HCT116 (cell line): ENCODE measurements at regions not wholly inside any gene's neighbourhood (a gene's known extent, or its start where the extent isn't known, plus 50 kb on each side); places are given as distances from the start of the nearest gene placed in this dataset.

Experiments
- ATAC-seq: fragments of 200-7000 bp; cut with Tn5 transposase; 2 replicates; pipeline ENCODE4 v1.9.1; 2020; ENCODE audit warnings: mild to moderate bottlenecking, moderate library complexity
- BruUV-seq: library from RNA; stranded (reverse); fragments of 400-500 nt; replicated peaks from 2 replicates; lab custom pipeline; 2021; lab: Mats Ljungman, UMichigan
- CTCF ChIA-PET: fragments of 300-600 bp; sonication (Branson Sonifier 250); formaldehyde crosslinking; loops from one replicate; lab custom pipeline; 2021; ENCODE audit warnings: antibody characterized with exemption; lab: Charles Lee
- POLR2A ChIA-PET: fragments of 300-600, 350-600 bp; sonication (Branson Sonifier 250); formaldehyde crosslinking; loops from one replicate; lab custom pipeline; 2021; ENCODE audit warnings: antibody characterized with exemption; lab: Charles Lee
- RAD21 ChIA-PET, 2 experiments: fragments of 300-600 bp; sonication (Branson Sonifier 250); formaldehyde crosslinking; loops; one replicate each; lab custom pipeline; 2023; ENCODE audit warnings: low total read pairs in 2 of 2; ENCODE audit not compliant: uncharacterized antibody in 2 of 2, unreplicated experiment in 2 of 2, low non-redundant PET in 1 of 2; lab: Charles Lee
- DNase-seq: peaks from one replicate; pipeline ENCODE4 v3.0.0-alpha.2; 2010; ENCODE audit warnings: low read depth, low spot score
- H2AFZ ChIP-seq: fragments of 200-600 bp; shearing (Covaris generic), sonication (generic); 2 replicates; pipeline ENCODE4 v1.6.1; 2017; ENCODE audit warnings: low read depth, mixed run types, mixed read lengths, antibody characterized with exemption, low read length; ENCODE audit not compliant: poor library complexity, severe bottlenecking
- H3K27ac ChIP-seq: 2 replicates; pipeline ENCODE4 v1.5.1; 2012; ENCODE audit warnings: low read depth, low read length
- H3K27me3 ChIP-seq: fragments of 200-600 bp; sonication (generic); 2 replicates; pipeline ENCODE4 v1.6.1; 2016; ENCODE audit warnings: mixed run types, low read length, mixed read lengths; ENCODE audit not compliant: insufficient read depth
- H3K36me3 ChIP-seq, 2 experiments: fragments of 200-500 bp in 1 of 2; fragments of 200-600 bp in 1 of 2; sonication (Bioruptor generic) in 1 of 2; sonication (generic) in 1 of 2; 2 replicates each; pipeline versions ENCODE4 v1.5.1 to v1.6.1; 2014 to 2016; ENCODE audit warnings: low read length in 2 of 2, inconsistent platforms in 1 of 2, mixed read lengths in 1 of 2, mixed run types in 1 of 2; ENCODE audit not compliant: insufficient read depth in 2 of 2, control insufficient read depth in 1 of 2
- H3K4me1 ChIP-seq, 2 experiments: fragments of 200-600 bp in 1 of 2; sonication (generic) in 1 of 2; 2 replicates each; pipeline versions ENCODE4 v1.5.1 to v1.6.1; 2012 to 2017; ENCODE audit warnings: low read length in 2 of 2, inconsistent platforms in 1 of 2, mild to moderate bottlenecking in 1 of 2, mixed read lengths in 1 of 2, mixed run types in 1 of 2, moderate library complexity in 1 of 2; ENCODE audit not compliant: insufficient read depth in 2 of 2, control insufficient read depth in 1 of 2
- H3K4me2 ChIP-seq: fragments of 200-600 bp; sonication (generic); 2 replicates; pipeline ENCODE4 v1.6.1; 2017; ENCODE audit warnings: mixed run types, low read length, mixed read lengths
- H3K4me3 ChIP-seq, 2 experiments: fragments of 200-600 bp in 1 of 2; sonication (generic) in 1 of 2; replicated peaks in 1 of 2; 2 replicates each; pipeline ENCODE4 v1.5.1; 2011 to 2016; ENCODE audit warnings: low read length in 2 of 2, control low read depth in 1 of 2, low read depth in 1 of 2, mild to moderate bottlenecking in 1 of 2, mixed read lengths in 1 of 2, mixed run types in 1 of 2
- H3K79me2 ChIP-seq: fragments of 200-600 bp; sonication (generic); 2 replicates; pipeline ENCODE4 v1.6.1; 2017; ENCODE audit warnings: mild to moderate bottlenecking, mixed run types, low read length, moderate library complexity, mixed read lengths; ENCODE audit not compliant: insufficient read depth
- H3K9ac ChIP-seq: fragments of 200-600 bp; sonication (generic); 2 replicates; pipeline ENCODE4 v1.6.1; 2016; ENCODE audit warnings: low read length, mixed read lengths
- H3K9me2 ChIP-seq: fragments of 200-600 bp; sonication (generic), shearing (Covaris generic); 2 replicates; pipeline ENCODE4 v1.6.1; 2017; ENCODE audit warnings: mixed run types, mild to moderate bottlenecking, moderate library complexity; ENCODE audit not compliant: insufficient read depth
- H3K9me3 ChIP-seq, 2 experiments: fragments of 200-500 bp in 1 of 2; fragments of 200-600 bp in 1 of 2; sonication (Bioruptor generic) in 1 of 2; sonication (generic) in 1 of 2; 2 replicates each; pipeline ENCODE4 v1.6.1; 2014 to 2017; ENCODE audit warnings: low read length in 2 of 2, mixed read lengths in 2 of 2, inconsistent platforms in 1 of 2, low read depth in 1 of 2, mild to moderate bottlenecking in 1 of 2, mixed run types in 1 of 2, moderate library complexity in 1 of 2; ENCODE audit not compliant: control insufficient read depth in 1 of 2, insufficient read depth in 1 of 2
- H4K20me1 ChIP-seq: fragments of 200-600 bp; sonication (generic), shearing (Covaris generic); 2 replicates; pipeline ENCODE4 v1.6.1; 2017; ENCODE audit warnings: mixed run types, mild to moderate bottlenecking, moderate library complexity; ENCODE audit not compliant: insufficient read depth
- CBX3 ChIP-seq: IDR thresholded peaks from 2 replicates; pipeline ENCODE4 v1.6.1; 2012; ENCODE audit warnings: low read depth
- CEBPB ChIP-seq: IDR thresholded peaks from 2 replicates; pipeline ENCODE4 v1.6.1; 2012; ENCODE audit warnings: low read depth
- EGR1 ChIP-seq: IDR thresholded peaks from 2 replicates; pipeline ENCODE4 v1.6.1; 2012; ENCODE audit warnings: low read depth
- ELF1 ChIP-seq: IDR thresholded peaks from 2 replicates; pipeline ENCODE4 v1.6.1; 2012; ENCODE audit warnings: low read depth, borderline replicate concordance
- FOSL1 ChIP-seq: IDR thresholded peaks from 2 replicates; pipeline ENCODE4 v1.6.1; 2012; ENCODE audit warnings: low read depth
- POLR2AphosphoS5 ChIP-seq: IDR thresholded peaks from 2 replicates; pipeline ENCODE4 v1.6.1; 2011; ENCODE audit warnings: mild to moderate bottlenecking, low read depth, low read length, moderate library complexity
- RAD21 ChIP-seq: IDR thresholded peaks from 2 replicates; pipeline ENCODE4 v1.6.1; 2012; ENCODE audit warnings: low read depth, mild to moderate bottlenecking
- SIN3A ChIP-seq: IDR thresholded peaks from 2 replicates; pipeline ENCODE4 v1.6.1; 2012; ENCODE audit warnings: low read depth
- SP1 ChIP-seq: IDR thresholded peaks from 2 replicates; pipeline ENCODE4 v1.6.1; 2012; ENCODE audit warnings: low read depth
- SRF ChIP-seq: IDR thresholded peaks from 2 replicates; pipeline ENCODE4 v1.6.1; 2012; ENCODE audit warnings: low read depth
- ZFX ChIP-seq: fragments of 450-650 bp; IDR thresholded peaks from 2 replicates; pipeline ENCODE4 v1.6.1; 2017
- ZNF274 ChIP-seq: fragments of 200-500 bp; sonication (Bioruptor generic); IDR thresholded peaks from 2 replicates; pipeline ENCODE4 v1.6.1; 2014; ENCODE audit warnings: mild to moderate bottlenecking, low read depth, low read length, inconsistent platforms
- intact Hi-C: fragments of 100-400 bp; cut with micrococcal nuclease; formaldehyde crosslinking; loops from 2 replicates; pipeline ENCODE4 v1.10.0; 2022
- TF ChIP-seq, protein P1 (sequence below): IDR thresholded peaks from 2 replicates; pipeline ENCODE4 v1.6.1; 2012
- TF ChIP-seq, protein P2 (sequence below): IDR thresholded peaks from 2 replicates; pipeline ENCODE4 v1.6.1; 2011; ENCODE audit warnings: mild to moderate bottlenecking, low read length, moderate library complexity; ENCODE audit not compliant: insufficient replicate concordance; ENCODE audit errors: extremely low read depth
- TF ChIP-seq, protein P3 (sequence below): IDR thresholded peaks from 2 replicates; pipeline ENCODE4 v1.6.1; 2012; ENCODE audit warnings: low read depth

DNA sequence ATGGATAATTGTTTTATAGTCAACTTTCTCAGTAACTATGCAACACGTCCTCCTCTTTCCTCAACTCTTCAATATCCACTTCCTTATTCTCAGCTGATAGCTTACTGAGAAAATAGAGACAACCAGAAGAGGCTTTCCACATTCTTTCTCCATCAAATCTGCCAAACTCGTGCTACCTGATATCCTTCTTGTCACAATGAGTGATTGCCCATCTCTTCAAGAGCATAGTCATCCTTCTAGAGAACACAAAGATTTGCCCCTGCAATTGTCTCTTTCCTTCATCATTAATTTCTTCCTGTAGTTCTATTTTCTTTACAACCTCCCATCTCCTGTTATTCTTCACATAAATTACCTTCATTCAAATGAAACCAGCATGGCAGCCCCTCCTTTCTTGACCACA, 75.9 kb upstream of the RGS17 start:
- DNase-seq: no peak
- no peaks in the 10 kb centered on the region for H3K36me3 ChIP-seq
- H2AFZ ChIP-seq: no peak overlapping the region
- no peak overlapping the region for H3K27ac ChIP-seq
- CTCF ChIA-PET: no interaction called here
- no peaks in the 10 kb centered on the region for H3K79me2 ChIP-seq
- H3K4me2 ChIP-seq: no peak overlapping the region
- intact Hi-C loops: no loop called here
- H3K4me3 ChIP-seq: no peak overlapping the region
- no peaks in the 10 kb centered on the region for H4K20me1 ChIP-seq
- BruUV-seq: no TSS peak
- H3K9ac ChIP-seq: no peak overlapping the region
- no peaks in the 10 kb centered on the region for H3K4me1 ChIP-seq
- TF ChIP-seq ZFX (no peak), FOSL1 (no peak), CEBPB (no peak), ZNF274 (no peak)
- H3K9me3 ChIP-seq: no peaks in the 10 kb centered on the region
- H3K27me3 ChIP-seq: no peaks in the 10 kb centered on the region
- no peak for ATAC-seq
- RAD21 ChIA-PET: no interaction called here
- POLR2A ChIA-PET: no interaction called here
- no peaks in the 10 kb centered on the region for H3K9me2 ChIP-seq

DNA sequence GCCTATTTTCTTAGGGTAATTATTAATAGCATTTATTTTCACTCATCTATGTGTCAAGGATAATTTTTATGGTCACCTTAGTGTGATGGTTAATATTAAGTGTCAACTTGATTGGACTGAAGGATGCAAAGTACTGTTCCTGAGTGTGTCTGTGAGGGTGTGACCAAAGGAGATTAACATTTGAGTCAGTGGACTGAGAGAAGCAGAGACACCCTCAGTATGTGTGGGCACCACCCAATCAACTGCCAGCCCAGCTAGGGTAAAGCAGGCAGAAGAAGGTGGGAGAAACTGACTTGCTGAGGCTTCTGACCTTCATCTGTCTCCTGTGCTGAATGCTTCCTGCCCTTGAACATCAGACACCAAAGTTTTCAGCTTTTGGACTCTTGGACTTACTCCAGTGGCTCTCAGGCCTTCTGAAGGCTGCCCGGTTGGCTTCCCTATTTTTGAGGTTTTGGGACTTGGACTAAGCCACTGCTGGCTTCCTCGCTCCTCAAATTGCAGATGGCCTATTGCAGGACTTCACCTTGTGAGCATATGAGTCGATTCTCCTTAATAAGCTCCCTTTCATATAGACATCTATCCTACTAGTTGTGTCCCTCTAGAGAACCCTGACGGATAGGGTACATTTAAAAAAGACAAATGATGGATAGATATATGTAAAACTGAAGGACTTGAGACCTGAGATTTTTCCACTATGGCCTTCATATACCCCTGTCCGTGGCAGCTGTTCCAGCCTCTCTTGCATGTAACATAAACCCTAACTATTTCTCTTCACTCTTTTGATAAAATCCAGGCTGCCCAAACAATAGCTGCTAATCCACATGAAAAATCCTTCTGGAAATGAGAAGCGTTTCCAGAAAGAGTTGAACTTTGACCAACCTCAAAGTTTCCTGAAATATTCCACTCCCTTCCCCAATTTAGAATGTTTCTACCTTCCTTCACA, 62.1 kb upstream of the RGS17 start:
- Histone ChIP-seq H3K27ac (no peak overlapping the region), H3K9me3 (no peaks in the 10 kb centered on the region), H3K27me3 (no peaks in the 10 kb centered on the region), H3K36me3 (no peaks in the 10 kb centered on the region), H3K4me3 (no peak overlapping the region), H3K9ac (no peak overlapping the region), H3K4me1 (no peaks in the 10 kb centered on the region), H4K20me1 (no peaks in the 10 kb centered on the region), H3K79me2 (no peaks in the 10 kb centered on the region), H3K4me2 (no peak overlapping the region), H3K9me2 (no peaks in the 10 kb centered on the region), H2AFZ (no peak overlapping the region)
- no TSS peak for BruUV-seq
- ChIA-PET POLR2A (no interaction called here), RAD21 (no interaction called here), CTCF (no interaction called here)
- intact Hi-C loops: no loop called here
- ATAC-seq (no peak), DNase-seq (no peak)
- TF ChIP-seq SRF: no peak
- no peak for TF ChIP-seq SIN3A
- TF ChIP-seq, protein P1, sequence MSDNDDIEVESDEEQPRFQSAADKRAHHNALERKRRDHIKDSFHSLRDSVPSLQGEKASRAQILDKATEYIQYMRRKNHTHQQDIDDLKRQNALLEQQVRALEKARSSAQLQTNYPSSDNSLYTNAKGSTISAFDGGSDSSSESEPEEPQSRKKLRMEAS: no peak
- TF ChIP-seq, protein P2, sequence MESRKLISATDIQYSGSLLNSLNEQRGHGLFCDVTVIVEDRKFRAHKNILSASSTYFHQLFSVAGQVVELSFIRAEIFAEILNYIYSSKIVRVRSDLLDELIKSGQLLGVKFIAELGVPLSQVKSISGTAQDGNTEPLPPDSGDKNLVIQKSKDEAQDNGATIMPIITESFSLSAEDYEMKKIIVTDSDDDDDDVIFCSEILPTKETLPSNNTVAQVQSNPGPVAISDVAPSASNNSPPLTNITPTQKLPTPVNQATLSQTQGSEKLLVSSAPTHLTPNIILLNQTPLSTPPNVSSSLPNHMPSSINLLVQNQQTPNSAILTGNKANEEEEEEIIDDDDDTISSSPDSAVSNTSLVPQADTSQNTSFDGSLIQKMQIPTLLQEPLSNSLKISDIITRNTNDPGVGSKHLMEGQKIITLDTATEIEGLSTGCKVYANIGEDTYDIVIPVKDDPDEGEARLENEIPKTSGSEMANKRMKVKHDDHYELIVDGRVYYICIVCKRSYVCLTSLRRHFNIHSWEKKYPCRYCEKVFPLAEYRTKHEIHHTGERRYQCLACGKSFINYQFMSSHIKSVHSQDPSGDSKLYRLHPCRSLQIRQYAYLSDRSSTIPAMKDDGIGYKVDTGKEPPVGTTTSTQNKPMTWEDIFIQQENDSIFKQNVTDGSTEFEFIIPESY: no peak
- no peak for TF ChIP-seq POLR2AphosphoS5
- TF ChIP-seq ZFX: no peak
- TF ChIP-seq, protein P3, sequence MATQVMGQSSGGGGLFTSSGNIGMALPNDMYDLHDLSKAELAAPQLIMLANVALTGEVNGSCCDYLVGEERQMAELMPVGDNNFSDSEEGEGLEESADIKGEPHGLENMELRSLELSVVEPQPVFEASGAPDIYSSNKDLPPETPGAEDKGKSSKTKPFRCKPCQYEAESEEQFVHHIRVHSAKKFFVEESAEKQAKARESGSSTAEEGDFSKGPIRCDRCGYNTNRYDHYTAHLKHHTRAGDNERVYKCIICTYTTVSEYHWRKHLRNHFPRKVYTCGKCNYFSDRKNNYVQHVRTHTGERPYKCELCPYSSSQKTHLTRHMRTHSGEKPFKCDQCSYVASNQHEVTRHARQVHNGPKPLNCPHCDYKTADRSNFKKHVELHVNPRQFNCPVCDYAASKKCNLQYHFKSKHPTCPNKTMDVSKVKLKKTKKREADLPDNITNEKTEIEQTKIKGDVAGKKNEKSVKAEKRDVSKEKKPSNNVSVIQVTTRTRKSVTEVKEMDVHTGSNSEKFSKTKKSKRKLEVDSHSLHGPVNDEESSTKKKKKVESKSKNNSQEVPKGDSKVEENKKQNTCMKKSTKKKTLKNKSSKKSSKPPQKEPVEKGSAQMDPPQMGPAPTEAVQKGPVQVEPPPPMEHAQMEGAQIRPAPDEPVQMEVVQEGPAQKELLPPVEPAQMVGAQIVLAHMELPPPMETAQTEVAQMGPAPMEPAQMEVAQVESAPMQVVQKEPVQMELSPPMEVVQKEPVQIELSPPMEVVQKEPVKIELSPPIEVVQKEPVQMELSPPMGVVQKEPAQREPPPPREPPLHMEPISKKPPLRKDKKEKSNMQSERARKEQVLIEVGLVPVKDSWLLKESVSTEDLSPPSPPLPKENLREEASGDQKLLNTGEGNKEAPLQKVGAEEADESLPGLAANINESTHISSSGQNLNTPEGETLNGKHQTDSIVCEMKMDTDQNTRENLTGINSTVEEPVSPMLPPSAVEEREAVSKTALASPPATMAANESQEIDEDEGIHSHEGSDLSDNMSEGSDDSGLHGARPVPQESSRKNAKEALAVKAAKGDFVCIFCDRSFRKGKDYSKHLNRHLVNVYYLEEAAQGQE: no peak
- no peak for TF ChIP-seq FOSL1
- no peak for TF ChIP-seq ELF1
- TF ChIP-seq SP1: no peak
- TF ChIP-seq CBX3: no peak
- no peak for TF ChIP-seq EGR1
- no peak for TF ChIP-seq RAD21
- TF ChIP-seq CEBPB: no peak
- no peak for TF ChIP-seq ZNF274
